Loucy (cell line): ENCODE measurements at regions not wholly inside any gene's neighbourhood (a gene's known extent, or its start where the extent isn't known, plus 50 kb on each side); places are given as distances from the start of the nearest gene placed in this dataset.

Experiments
- H2AFZ ChIP-seq: fragments of 200-600 bp; sonication (generic); 2 replicates; pipeline ENCODE4 v1.6.0; 2016; ENCODE audit warnings: antibody characterized with exemption, mild to moderate bottlenecking, low read length, moderate library complexity
- H3F3A ChIP-seq: fragments of 200-600 bp; 2 replicates; pipeline ENCODE4 v1.6.0; 2016; ENCODE audit warnings: antibody characterized with exemption, low read depth, mild to moderate bottlenecking
- H3K27me3 ChIP-seq: fragments of 200-600 bp; sonication (generic); 2 replicates; pipeline ENCODE4 v1.6.1; 2014; ENCODE audit warnings: low read length, mild to moderate bottlenecking; ENCODE audit not compliant: insufficient read depth, poor library complexity, severe bottlenecking
- H3K36me3 ChIP-seq: fragments of 200-600 bp; sonication (generic); 2 replicates; pipeline ENCODE4 v1.6.1; 2016; ENCODE audit warnings: low read length; ENCODE audit not compliant: insufficient read depth
- H3K4me1 ChIP-seq: fragments of 200-600 bp; sonication (generic); 2 replicates; pipeline ENCODE4 v1.5.1; 2014; ENCODE audit warnings: low read length, mild to moderate bottlenecking; ENCODE audit not compliant: insufficient read depth, poor library complexity, severe bottlenecking
- H3K4me2 ChIP-seq: fragments of 200-600 bp; sonication (generic); 2 replicates; pipeline ENCODE4 v1.6.0; 2014; ENCODE audit warnings: antibody characterized with exemption, low read length, low read depth, mild to moderate bottlenecking; ENCODE audit not compliant: poor library complexity, severe bottlenecking
- H3K4me3 ChIP-seq: fragments of 200-600 bp; sonication (generic); 2 replicates; pipeline ENCODE4 v1.5.1; 2014; ENCODE audit warnings: low read length, mild to moderate bottlenecking, mixed read lengths; ENCODE audit not compliant: poor library complexity, severe bottlenecking
- H3K79me2 ChIP-seq: fragments of 200-600 bp; sonication (generic); 2 replicates; pipeline ENCODE4 v1.6.1; 2014; ENCODE audit warnings: low read length; ENCODE audit not compliant: insufficient read depth
- H3K9ac ChIP-seq: fragments of 200-600 bp; sonication (generic); 2 replicates; pipeline ENCODE4 v1.6.0; 2014; ENCODE audit warnings: mild to moderate bottlenecking, low read depth, low read length, moderate library complexity; ENCODE audit not compliant: poor library complexity, severe bottlenecking
- H3K9me2 ChIP-seq: fragments of 200-600 bp; sonication (generic); replicated peaks from 2 replicates; pipeline ENCODE4 v1.6.1; 2016; ENCODE audit warnings: low read depth, low read length, mixed read lengths
- H3K9me3 ChIP-seq: fragments of 200-600 bp; sonication (generic); 2 replicates; pipeline ENCODE4 v1.6.1; 2014; ENCODE audit warnings: mild to moderate bottlenecking, antibody characterized with exemption, low read length, low read depth; ENCODE audit not compliant: insufficient read depth
- H4K20me1 ChIP-seq: fragments of 200-600 bp; sonication (generic); 2 replicates; pipeline ENCODE4 v1.6.0; 2014; ENCODE audit warnings: antibody characterized with exemption, low read length, mild to moderate bottlenecking; ENCODE audit not compliant: insufficient read depth, poor library complexity, severe bottlenecking
- EZH2phosphoT487 ChIP-seq: fragments of 200-600 bp; IDR thresholded peaks from 2 replicates; pipeline ENCODE4 v1.6.1; 2018; ENCODE audit warnings: antibody characterized with exemption, mild to moderate bottlenecking, moderate library complexity, borderline replicate concordance
- TF ChIP-seq, protein P1 (sequence below): fragments of 200-600 bp; sonication (generic); conservative IDR thresholded peaks from 2 replicates; pipeline ENCODE4 v1.5.1; 2014; ENCODE audit warnings: mild to moderate bottlenecking, antibody characterized with exemption, low read length

GRCh38 chr6:144637541-144637940, 352.4 kb downstream of the UTRN start:
- Histone ChIP-seq H3K27me3 (no peaks in the 10 kb centered on the region), H3K79me2 (no peaks in the 10 kb centered on the region; the same call in none of the 2 replicates), H3K36me3 (no peaks in the 10 kb centered on the region), H3K9me3 (no peaks in the 10 kb centered on the region), H3K9me2 (no peaks in the 10 kb centered on the region), H3K4me1 (peaks cover 6% of the 10 kb centered on the region), H3K4me3 (no peak overlapping the region), H3F3A (no peaks in the 10 kb centered on the region), H3K4me2 (no peak overlapping the region), H2AFZ (no peak overlapping the region), H3K9ac (no peak overlapping the region), H4K20me1 (no peaks in the 10 kb centered on the region)
- TF ChIP-seq EZH2phosphoT487: no peak
- TF ChIP-seq, protein P1, sequence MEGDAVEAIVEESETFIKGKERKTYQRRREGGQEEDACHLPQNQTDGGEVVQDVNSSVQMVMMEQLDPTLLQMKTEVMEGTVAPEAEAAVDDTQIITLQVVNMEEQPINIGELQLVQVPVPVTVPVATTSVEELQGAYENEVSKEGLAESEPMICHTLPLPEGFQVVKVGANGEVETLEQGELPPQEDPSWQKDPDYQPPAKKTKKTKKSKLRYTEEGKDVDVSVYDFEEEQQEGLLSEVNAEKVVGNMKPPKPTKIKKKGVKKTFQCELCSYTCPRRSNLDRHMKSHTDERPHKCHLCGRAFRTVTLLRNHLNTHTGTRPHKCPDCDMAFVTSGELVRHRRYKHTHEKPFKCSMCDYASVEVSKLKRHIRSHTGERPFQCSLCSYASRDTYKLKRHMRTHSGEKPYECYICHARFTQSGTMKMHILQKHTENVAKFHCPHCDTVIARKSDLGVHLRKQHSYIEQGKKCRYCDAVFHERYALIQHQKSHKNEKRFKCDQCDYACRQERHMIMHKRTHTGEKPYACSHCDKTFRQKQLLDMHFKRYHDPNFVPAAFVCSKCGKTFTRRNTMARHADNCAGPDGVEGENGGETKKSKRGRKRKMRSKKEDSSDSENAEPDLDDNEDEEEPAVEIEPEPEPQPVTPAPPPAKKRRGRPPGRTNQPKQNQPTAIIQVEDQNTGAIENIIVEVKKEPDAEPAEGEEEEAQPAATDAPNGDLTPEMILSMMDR: no peak

DNA sequence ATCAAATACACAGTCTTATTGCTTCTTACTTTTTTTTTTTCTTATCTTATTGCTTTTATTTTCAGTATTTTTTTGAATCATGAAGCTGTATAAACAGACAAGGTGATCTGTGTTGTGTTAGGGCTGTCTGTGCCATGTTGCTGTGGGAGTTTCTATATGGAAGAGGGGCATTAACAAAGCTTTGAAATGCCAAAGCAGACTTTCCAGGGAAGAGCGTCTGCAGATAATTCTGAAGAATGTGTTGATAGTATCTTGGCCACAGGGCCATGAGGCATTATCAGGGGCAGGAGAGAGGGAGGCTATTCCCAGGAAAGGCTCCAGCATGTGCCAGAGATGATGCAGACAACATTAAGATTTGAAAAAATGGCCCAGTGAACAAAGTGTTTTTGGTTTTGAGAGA, 354.5 kb downstream of the UTRN start:
- no peaks in the 10 kb centered on the region for H3F3A ChIP-seq
- TF ChIP-seq, protein P1: no peak
- TF ChIP-seq EZH2phosphoT487: no peak
- H3K9ac ChIP-seq: no peak overlapping the region
- no peaks in the 10 kb centered on the region for H3K36me3 ChIP-seq
- H4K20me1 ChIP-seq: no peaks in the 10 kb centered on the region
- H3K9me2 ChIP-seq: no peaks in the 10 kb centered on the region
- no peaks in the 10 kb centered on the region; the same call in none of the 2 replicates for H3K79me2 ChIP-seq
- H2AFZ ChIP-seq: no peak overlapping the region
- no peaks in the 10 kb centered on the region for H3K27me3 ChIP-seq
- H3K4me1 ChIP-seq: peaks cover 6% of the 10 kb centered on the region
- no peak overlapping the region for H3K4me2 ChIP-seq
- no peaks in the 10 kb centered on the region for H3K9me3 ChIP-seq
- no peak overlapping the region for H3K4me3 ChIP-seq

- Histone ChIP-seq H3K4me3 (no peak overlapping the region), H3K36me3 (no peaks in the 10 kb centered on the region), H3K27me3 (no peaks in the 10 kb centered on the region), H2AFZ (no peak overlapping the region), H3K9me2 (no peaks in the 10 kb centered on the region), H3K9me3 (no peaks in the 10 kb centered on the region), H3K79me2 (no peaks in the 10 kb centered on the region; the same call in none of the 2 replicates), H3K9ac (no peak overlapping the region), H3K4me2 (no peak overlapping the region), H3F3A (no peaks in the 10 kb centered on the region), H4K20me1 (no peaks in the 10 kb centered on the region), H3K4me1 (peaks cover 6% of the 10 kb centered on the region)
- no peak for TF ChIP-seq EZH2phosphoT487
- TF ChIP-seq, protein P1: no peak
These were observed 356.2 kb downstream of the UTRN start for GRCh38 chr6:144641286-144641685.
